Anterior cingulate cortex (tissue), 58 donors: ENCODE measurements at regions not wholly inside any gene's neighbourhood (a gene's known extent, or its start where the extent isn't known, plus 50 kb on each side); places are given as distances from the start of the nearest gene placed in this dataset.

ENCODE experiments used
- DNase-seq, 58 donors: peaks; one replicate each; lab custom pipeline; 2025; lab: John Stamatoyannopoulos, UW

- no peak for DNase-seq
Measured at GRCh38 chr3:154776549-154777225, 303.4 kb upstream of the MME start.

- no peak for DNase-seq
Measured at GRCh38 chr3:154775821-154776548, 304.1 kb upstream of the MME start.

GRCh38 chr3:154766765-154767503 lies 313.2 kb upstream of the MME start:
- no peak for DNase-seq

- DNase-seq, result no peak
Measured at GRCh38 chr3:154764856-154765640, 315.1 kb upstream of the MME start.

GRCh38 chr3:154762486-154762885 lies 317.6 kb upstream of the MME start:
- no peak for DNase-seq

GRCh38 chr3:154759966-154760365 lies 320.2 kb upstream of the MME start:
- DNase-seq, result no peak

GRCh38 chr3:154758109-154758868 lies 321.8 kb upstream of the MME start:
- no peak for DNase-seq

GRCh38 chr3:154753101-154753500 lies 323.1 kb upstream of the GPR149 start:
- no peak for DNase-seq

- DNase-seq, result no peak
Measured at GRCh38 chr3:154749514-154749913, 319.5 kb upstream of the GPR149 start.

GRCh38 chr3:154745929-154746328 lies 315.9 kb upstream of the GPR149 start:
- DNase-seq, result no peak

- DNase-seq, result no peak
Measured at GRCh38 chr3:154745122-154745521, 315.1 kb upstream of the GPR149 start.

GRCh38 chr3:154743418-154743817 lies 313.4 kb upstream of the GPR149 start:
- DNase-seq, result no peak

GRCh38 chr3:154734468-154734867 lies 304.5 kb upstream of the GPR149 start:
- no peak for DNase-seq

GRCh38 chr3:154730186-154730585 lies 300.2 kb upstream of the GPR149 start:
- no peak for DNase-seq

- no peak for DNase-seq
Measured at GRCh38 chr3:154729741-154730140, 299.8 kb upstream of the GPR149 start.

GRCh38 chr3:154728285-154728684 lies 298.3 kb upstream of the GPR149 start:
- no peak for DNase-seq

GRCh38 chr3:154720921-154721320 lies 290.9 kb upstream of the GPR149 start:
- DNase-seq, result no peak

- DNase-seq, result no peak
Measured at GRCh38 chr3:154718053-154718452, 288.1 kb upstream of the GPR149 start.

GRCh38 chr3:154716170-154716569 lies 286.2 kb upstream of the GPR149 start:
- DNase-seq, result no peak

GRCh38 chr3:154708554-154708953 lies 278.6 kb upstream of the GPR149 start:
- no peak for DNase-seq
